ENCODE measurements at regions not wholly inside any gene's neighbourhood (a gene's known extent, or its start where the extent isn't known, plus 50 kb on each side); places are given as distances from the start of the nearest gene placed in this dataset.

- in situ Hi-C loops (cut with HindIII; ENCODE audit: low sequenced_read_pairs): no loop called here
These were observed 181.3 kb upstream of the DMRT1 start for GRCh38 chr9:660227-660626.

GRCh38 chr9:663541-663940 lies 178.0 kb upstream of the DMRT1 start:
- in situ Hi-C loops (cut with HindIII; ENCODE audit: low sequenced_read_pairs): no loop called here

- in situ Hi-C loops (cut with HindIII; ENCODE audit: low sequenced_read_pairs): no loop called here
These were observed 176.2 kb upstream of the DMRT1 start for GRCh38 chr9:665296-665695.

- in situ Hi-C loops (cut with HindIII; ENCODE audit: low sequenced_read_pairs): no loop called here
These were observed 169.5 kb upstream of the DMRT1 start for GRCh38 chr9:671997-672396.

GRCh38 chr9:672851-673250 lies 168.6 kb upstream of the DMRT1 start:
- in situ Hi-C loops (cut with HindIII; ENCODE audit: low sequenced_read_pairs): no loop called here

- in situ Hi-C loops (cut with HindIII; ENCODE audit: low sequenced_read_pairs): no loop called here
These were observed 168.1 kb upstream of the DMRT1 start for GRCh38 chr9:673264-673965.

- in situ Hi-C loops (cut with HindIII; ENCODE audit: low sequenced_read_pairs): no loop called here
These were observed 167.5 kb upstream of the DMRT1 start for GRCh38 chr9:673966-674526.

GRCh38 chr9:675697-676370 lies 165.7 kb upstream of the DMRT1 start:
- in situ Hi-C loops (cut with HindIII; ENCODE audit: low sequenced_read_pairs): no loop called here

- in situ Hi-C loops (cut with HindIII; ENCODE audit: low sequenced_read_pairs): no loop called here
These were observed 164.6 kb upstream of the DMRT1 start for GRCh38 chr9:676780-677438.

- in situ Hi-C loops (cut with HindIII; ENCODE audit: low sequenced_read_pairs): no loop called here
These were observed 163.9 kb upstream of the DMRT1 start for GRCh38 chr9:677461-678097.

GRCh38 chr9:678897-679296 lies 162.6 kb upstream of the DMRT1 start:
- in situ Hi-C loops (cut with HindIII; ENCODE audit: low sequenced_read_pairs): no loop called here

- in situ Hi-C loops (cut with HindIII; ENCODE audit: low sequenced_read_pairs): no loop called here
These were observed 162.0 kb upstream of the DMRT1 start for GRCh38 chr9:679462-679861.

GRCh38 chr9:680106-680505 lies 161.4 kb upstream of the DMRT1 start:
- in situ Hi-C loops (cut with HindIII; ENCODE audit: low sequenced_read_pairs): no loop called here

GRCh38 chr9:682633-683508 lies 158.6 kb upstream of the DMRT1 start:
- in situ Hi-C loops (cut with HindIII; ENCODE audit: low sequenced_read_pairs): no loop called here

- in situ Hi-C loops (cut with HindIII; ENCODE audit: low sequenced_read_pairs): no loop called here
These were observed 157.9 kb upstream of the DMRT1 start for GRCh38 chr9:683509-684021.

GRCh38 chr9:684054-684890 lies 157.2 kb upstream of the DMRT1 start:
- in situ Hi-C loops (cut with HindIII; ENCODE audit: low sequenced_read_pairs): no loop called here

- in situ Hi-C loops (cut with HindIII; ENCODE audit: low sequenced_read_pairs): no loop called here
These were observed 156.6 kb upstream of the DMRT1 start for GRCh38 chr9:684941-685340.

GRCh38 chr9:686321-686813 lies 155.1 kb upstream of the DMRT1 start:
- in situ Hi-C loops (cut with HindIII; ENCODE audit: low sequenced_read_pairs): no loop called here

All from DLD1 (cell line).